Mesothelial cell of epicardium (in vitro differentiated cells): ENCODE measurements at regions not wholly inside any gene's neighbourhood (a gene's known extent, or its start where the extent isn't known, plus 50 kb on each side); places are given as distances from the start of the nearest gene placed in this dataset.

Experiments
- DNase-seq, 2 experiments: peaks; one replicate each; pipeline ENCODE4 v3.0.0; 2021; ENCODE audit warnings: low spot score in 2 of 2; ENCODE audit not compliant: unreplicated experiment in 2 of 2
- H3K27ac Mint-ChIP-seq: 2 replicates; pipeline ENCODE4 v1.8.0; 2021; ENCODE audit warnings: mixed read lengths
- H3K27me3 Mint-ChIP-seq: 2 replicates; pipeline ENCODE4 v1.8.0; 2021; ENCODE audit warnings: low read depth, mixed read lengths
- H3K36me3 Mint-ChIP-seq: 2 replicates; pipeline ENCODE4 v1.8.0; 2021; ENCODE audit warnings: mixed read lengths
- H3K4me1 Mint-ChIP-seq: 2 replicates; pipeline ENCODE4 v1.8.0; 2021; ENCODE audit warnings: mixed read lengths
- H3K4me3 Mint-ChIP-seq: 2 replicates; pipeline ENCODE4 v1.8.0; 2021; ENCODE audit warnings: mild to moderate bottlenecking, moderate library complexity, mixed read lengths
- H3K9me3 Mint-ChIP-seq: 2 replicates; pipeline ENCODE4 v1.8.0; 2021; ENCODE audit warnings: mixed read lengths
- TF ChIP-seq, protein P1 (sequence below): fragments of 200-600 bp; sonication (generic); IDR thresholded peaks from one replicate; pipeline ENCODE4 v1.5.0; 2021; ENCODE audit warnings: antibody characterized with exemption; ENCODE audit not compliant: unreplicated experiment

- H3K4me3 Mint-ChIP-seq = no peak overlapping the region
- no peak overlapping the region for H3K27ac Mint-ChIP-seq
- no peaks in the 10 kb centered on the region for H3K9me3 Mint-ChIP-seq
- H3K36me3 Mint-ChIP-seq = no peaks in the 10 kb centered on the region
- H3K27me3 Mint-ChIP-seq = peaks cover 2% of the 10 kb centered on the region
- no peak for DNase-seq
- TF ChIP-seq, protein P1, sequence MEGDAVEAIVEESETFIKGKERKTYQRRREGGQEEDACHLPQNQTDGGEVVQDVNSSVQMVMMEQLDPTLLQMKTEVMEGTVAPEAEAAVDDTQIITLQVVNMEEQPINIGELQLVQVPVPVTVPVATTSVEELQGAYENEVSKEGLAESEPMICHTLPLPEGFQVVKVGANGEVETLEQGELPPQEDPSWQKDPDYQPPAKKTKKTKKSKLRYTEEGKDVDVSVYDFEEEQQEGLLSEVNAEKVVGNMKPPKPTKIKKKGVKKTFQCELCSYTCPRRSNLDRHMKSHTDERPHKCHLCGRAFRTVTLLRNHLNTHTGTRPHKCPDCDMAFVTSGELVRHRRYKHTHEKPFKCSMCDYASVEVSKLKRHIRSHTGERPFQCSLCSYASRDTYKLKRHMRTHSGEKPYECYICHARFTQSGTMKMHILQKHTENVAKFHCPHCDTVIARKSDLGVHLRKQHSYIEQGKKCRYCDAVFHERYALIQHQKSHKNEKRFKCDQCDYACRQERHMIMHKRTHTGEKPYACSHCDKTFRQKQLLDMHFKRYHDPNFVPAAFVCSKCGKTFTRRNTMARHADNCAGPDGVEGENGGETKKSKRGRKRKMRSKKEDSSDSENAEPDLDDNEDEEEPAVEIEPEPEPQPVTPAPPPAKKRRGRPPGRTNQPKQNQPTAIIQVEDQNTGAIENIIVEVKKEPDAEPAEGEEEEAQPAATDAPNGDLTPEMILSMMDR = no peak
- peaks cover 6% of the 10 kb centered on the region for H3K4me1 Mint-ChIP-seq
Measured at GRCh38 chr17:77867308-77867781, 91.2 kb upstream of the TNRC6C start.

- no peak for DNase-seq
- Mint-ChIP-seq H3K27ac (no peak overlapping the region), H3K4me3 (no peak overlapping the region), H3K27me3 (peaks cover 2% of the 10 kb centered on the region), H3K4me1 (peaks cover 6% of the 10 kb centered on the region), H3K9me3 (no peaks in the 10 kb centered on the region), H3K36me3 (no peaks in the 10 kb centered on the region)
- TF ChIP-seq, protein P1 = no peak
Measured at GRCh38 chr17:77867976-77868713, 90.4 kb upstream of the TNRC6C start.

GRCh38 chr17:77869041-77869599, 89.4 kb upstream of the TNRC6C start:
- DNase-seq = no peak
- H3K27ac Mint-ChIP-seq = no peak overlapping the region
- H3K4me3 Mint-ChIP-seq = no peak overlapping the region
- H3K27me3 Mint-ChIP-seq = peaks cover 2% of the 10 kb centered on the region
- no peaks in the 10 kb centered on the region for H3K9me3 Mint-ChIP-seq
- H3K36me3 Mint-ChIP-seq = no peaks in the 10 kb centered on the region
- H3K4me1 Mint-ChIP-seq = peaks cover 6% of the 10 kb centered on the region
- TF ChIP-seq, protein P1 = no peak

GRCh38 chr17:77869665-77870132, 88.8 kb upstream of the TNRC6C start:
- peaks cover 5% of the 10 kb centered on the region for H3K4me1 Mint-ChIP-seq
- no peak overlapping the region for H3K4me3 Mint-ChIP-seq
- TF ChIP-seq, protein P1 = no peak
- peaks cover 2% of the 10 kb centered on the region for H3K27me3 Mint-ChIP-seq
- DNase-seq = no peak
- no peak overlapping the region for H3K27ac Mint-ChIP-seq
- no peaks in the 10 kb centered on the region for H3K36me3 Mint-ChIP-seq
- no peaks in the 10 kb centered on the region for H3K9me3 Mint-ChIP-seq

DNA sequence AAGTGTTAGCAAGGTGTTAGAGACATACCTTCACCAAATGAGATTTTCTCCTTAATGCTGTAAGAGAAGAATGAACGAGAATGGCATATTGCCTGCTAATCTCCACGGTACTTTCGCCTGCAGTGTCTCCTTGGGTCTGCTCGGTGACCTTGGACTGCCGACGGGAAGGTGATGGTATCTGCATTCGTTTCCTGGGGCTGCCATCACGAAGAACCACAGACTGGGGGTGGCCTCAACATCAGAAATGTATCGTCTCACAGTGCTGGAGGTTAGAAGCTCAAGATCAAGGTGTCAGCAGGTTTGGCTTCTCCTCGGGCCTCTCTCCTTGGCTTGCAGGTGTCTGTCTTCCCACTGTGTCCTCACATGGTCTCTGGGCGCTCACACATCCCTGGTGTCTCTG, 86.3 kb upstream of the TNRC6C start:
- Mint-ChIP-seq H3K36me3 (peaks cover 4% of the 10 kb centered on the region), H3K4me3 (no peak overlapping the region), H3K27ac (no peak overlapping the region), H3K27me3 (peaks cover 7% of the 10 kb centered on the region), H3K9me3 (peaks cover 11% of the 10 kb centered on the region), H3K4me1 (peaks cover 4% of the 10 kb centered on the region)
- DNase-seq = no peak
- TF ChIP-seq, protein P1 = no peak
